Chondrocyte (in vitro differentiated cells): ENCODE measurements at regions not wholly inside any gene's neighbourhood (a gene's known extent, or its start where the extent isn't known, plus 50 kb on each side); places are given as distances from the start of the nearest gene placed in this dataset.

ENCODE experiments used
- DNase-seq: peaks from one replicate; pipeline ENCODE4 v3.0.0; 2021; ENCODE audit warnings: mixed read lengths, low spot score
- H3K27ac Mint-ChIP-seq: one replicate; pipeline ENCODE4 v1.8.0; 2021; ENCODE audit warnings: mild to moderate bottlenecking, moderate library complexity, mixed read lengths; ENCODE audit not compliant: unreplicated experiment
- H3K27me3 Mint-ChIP-seq: 2 replicates; pipeline ENCODE4 v1.8.0; 2021; ENCODE audit warnings: low read depth, mixed read lengths
- H3K36me3 Mint-ChIP-seq: 2 replicates; pipeline ENCODE4 v1.8.0; 2021; ENCODE audit warnings: low read depth, mixed read lengths
- H3K4me1 Mint-ChIP-seq: 2 replicates; pipeline ENCODE4 v1.8.0; 2021; ENCODE audit warnings: low read depth, mild to moderate bottlenecking, mixed read lengths
- H3K4me3 Mint-ChIP-seq: one replicate; pipeline ENCODE4 v1.8.0; 2021; ENCODE audit warnings: mild to moderate bottlenecking, moderate library complexity, mixed read lengths; ENCODE audit not compliant: unreplicated experiment
- H3K9me3 Mint-ChIP-seq: 2 replicates; pipeline ENCODE4 v1.8.0; 2021; ENCODE audit warnings: low read depth, mixed read lengths
- TF ChIP-seq, protein P1 (sequence below): fragments of 200-600 bp; sonication (generic); IDR thresholded peaks from 2 replicates; pipeline ENCODE4 v1.5.0; 2021; ENCODE audit warnings: antibody characterized with exemption, mild to moderate bottlenecking, moderate library complexity

- Mint-ChIP-seq H3K9me3 (no peaks in the 10 kb centered on the region), H3K27ac (no peak overlapping the region), H3K4me3 (no peak overlapping the region), H3K4me1 (no peaks in the 10 kb centered on the region), H3K27me3 (peaks cover 2% of the 10 kb centered on the region), H3K36me3 (no peaks in the 10 kb centered on the region)
- TF ChIP-seq, protein P1, sequence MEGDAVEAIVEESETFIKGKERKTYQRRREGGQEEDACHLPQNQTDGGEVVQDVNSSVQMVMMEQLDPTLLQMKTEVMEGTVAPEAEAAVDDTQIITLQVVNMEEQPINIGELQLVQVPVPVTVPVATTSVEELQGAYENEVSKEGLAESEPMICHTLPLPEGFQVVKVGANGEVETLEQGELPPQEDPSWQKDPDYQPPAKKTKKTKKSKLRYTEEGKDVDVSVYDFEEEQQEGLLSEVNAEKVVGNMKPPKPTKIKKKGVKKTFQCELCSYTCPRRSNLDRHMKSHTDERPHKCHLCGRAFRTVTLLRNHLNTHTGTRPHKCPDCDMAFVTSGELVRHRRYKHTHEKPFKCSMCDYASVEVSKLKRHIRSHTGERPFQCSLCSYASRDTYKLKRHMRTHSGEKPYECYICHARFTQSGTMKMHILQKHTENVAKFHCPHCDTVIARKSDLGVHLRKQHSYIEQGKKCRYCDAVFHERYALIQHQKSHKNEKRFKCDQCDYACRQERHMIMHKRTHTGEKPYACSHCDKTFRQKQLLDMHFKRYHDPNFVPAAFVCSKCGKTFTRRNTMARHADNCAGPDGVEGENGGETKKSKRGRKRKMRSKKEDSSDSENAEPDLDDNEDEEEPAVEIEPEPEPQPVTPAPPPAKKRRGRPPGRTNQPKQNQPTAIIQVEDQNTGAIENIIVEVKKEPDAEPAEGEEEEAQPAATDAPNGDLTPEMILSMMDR = no peak
- DNase-seq = no peak
Observed at GRCh38 chr22:47740109-47740805, 977.8 kb downstream of the TBC1D22A start.

GRCh38 chr22:47739291-47740015 is 977.0 kb downstream of the TBC1D22A start:
- peaks cover 2% of the 10 kb centered on the region for H3K27me3 Mint-ChIP-seq
- no peaks in the 10 kb centered on the region for H3K4me1 Mint-ChIP-seq
- no peak for DNase-seq
- TF ChIP-seq, protein P1 = no peak
- no peak overlapping the region for H3K4me3 Mint-ChIP-seq
- H3K9me3 Mint-ChIP-seq = no peaks in the 10 kb centered on the region
- H3K36me3 Mint-ChIP-seq = no peaks in the 10 kb centered on the region
- H3K27ac Mint-ChIP-seq = no peak overlapping the region

DNA sequence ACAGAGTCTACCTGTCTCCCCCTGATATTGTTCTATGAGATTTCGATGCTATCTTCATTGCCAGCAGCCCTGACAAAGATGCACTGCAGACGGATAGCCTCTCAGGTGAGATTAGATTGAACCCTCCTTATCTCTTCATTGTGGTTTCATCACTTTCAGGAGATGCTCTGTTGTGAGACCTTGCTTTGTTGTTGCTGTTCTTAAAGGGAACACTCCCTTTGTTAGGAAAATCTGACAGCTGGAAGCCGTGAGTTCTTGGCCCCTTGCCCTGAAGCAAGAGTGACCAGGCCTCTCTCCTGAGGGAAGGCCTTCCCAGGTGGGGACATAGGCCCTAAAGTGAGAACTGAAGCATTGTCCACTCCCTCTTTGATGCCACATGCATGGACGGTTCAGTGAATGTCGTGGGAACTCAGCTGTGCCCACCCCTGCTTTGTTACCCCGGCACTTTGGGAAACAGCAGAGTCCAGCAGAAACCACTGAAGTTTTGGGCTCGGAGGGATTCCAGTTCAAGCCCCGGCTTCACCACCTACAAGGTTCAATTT is 976.1 kb downstream of the TBC1D22A start:
- Mint-ChIP-seq H3K4me1 (no peaks in the 10 kb centered on the region), H3K27ac (no peak overlapping the region), H3K27me3 (peaks cover 2% of the 10 kb centered on the region), H3K36me3 (no peaks in the 10 kb centered on the region), H3K4me3 (no peak overlapping the region), H3K9me3 (no peaks in the 10 kb centered on the region)
- DNase-seq = no peak
- TF ChIP-seq, protein P1 = no peak

DNA sequence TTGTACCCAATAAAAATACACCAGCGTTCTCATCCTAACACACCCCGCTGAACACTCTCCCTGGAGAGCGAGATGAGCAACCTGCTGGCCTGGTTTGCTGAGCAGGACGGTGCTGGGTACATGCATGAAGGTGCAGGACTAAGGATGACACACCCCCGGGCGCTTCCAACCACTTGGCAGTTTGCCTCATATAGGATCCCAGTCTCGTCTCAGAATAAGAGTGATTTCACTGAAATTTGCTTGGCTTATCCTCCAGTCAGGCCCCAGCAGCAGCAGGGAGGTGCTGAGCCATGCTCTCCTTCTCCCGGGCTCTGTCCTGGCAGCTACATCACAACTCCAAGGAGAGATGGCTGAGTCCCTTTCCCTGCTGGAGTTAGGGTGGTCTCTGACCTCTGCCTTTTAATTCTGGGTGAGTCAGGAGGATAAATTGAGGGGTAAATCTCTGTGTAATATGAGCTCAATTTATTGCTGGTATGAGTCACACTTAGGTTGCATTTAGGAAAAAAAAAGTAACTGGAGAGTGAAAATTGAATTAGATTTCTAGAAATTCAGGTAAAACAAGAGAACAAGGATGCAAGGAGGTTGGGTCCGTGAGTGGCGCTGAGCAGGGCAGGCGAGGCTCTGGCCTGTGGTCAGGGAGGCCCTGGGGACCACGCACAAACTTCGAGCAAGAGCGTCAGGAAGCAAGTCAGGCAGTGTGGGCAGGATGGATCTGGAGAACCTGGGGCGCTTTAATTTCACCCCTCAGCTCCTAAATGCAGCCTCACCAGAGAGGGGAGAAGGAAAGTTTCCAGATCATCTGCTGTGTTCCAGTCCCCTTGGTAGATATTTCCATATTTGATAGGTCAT is 974.0 kb downstream of the TBC1D22A start:
- H3K4me1 Mint-ChIP-seq = no peaks in the 10 kb centered on the region
- no peak overlapping the region for H3K27ac Mint-ChIP-seq
- H3K4me3 Mint-ChIP-seq = no peak overlapping the region
- TF ChIP-seq, protein P1 = no peak
- H3K36me3 Mint-ChIP-seq = no peaks in the 10 kb centered on the region
- peaks cover 10% of the 10 kb centered on the region for H3K9me3 Mint-ChIP-seq
- DNase-seq = no peak
- H3K27me3 Mint-ChIP-seq = peaks cover 2% of the 10 kb centered on the region

GRCh38 chr22:47734511-47734910 is 972.1 kb downstream of the TBC1D22A start:
- Mint-ChIP-seq H3K4me3 (no peak overlapping the region), H3K27me3 (no peaks in the 10 kb centered on the region), H3K36me3 (no peaks in the 10 kb centered on the region), H3K27ac (no peak overlapping the region), H3K9me3 (peaks cover 20% of the 10 kb centered on the region), H3K4me1 (no peaks in the 10 kb centered on the region)
- DNase-seq = no peak
- TF ChIP-seq, protein P1 = no peak
